OCI-LY3 (cell line): ENCODE measurements at regions not wholly inside any gene's neighbourhood (a gene's known extent, or its start where the extent isn't known, plus 50 kb on each side); places are given as distances from the start of the nearest gene placed in this dataset.

Source experiments
- EZH2phosphoT487 ChIP-seq: fragments of 200-600 bp; shearing (Covaris generic); IDR thresholded peaks from 2 replicates; pipeline ENCODE4 v1.6.1; 2018; ENCODE audit warnings: antibody characterized with exemption, mixed run types, low read depth
- TF ChIP-seq, protein P1 (sequence below): fragments of 200-600, 300-600 bp; sonication (generic); IDR thresholded peaks from 2 replicates; pipeline ENCODE4 v1.5.1; 2014; ENCODE audit warnings: antibody characterized with exemption, low read length, low read depth

- TF ChIP-seq, protein P1, sequence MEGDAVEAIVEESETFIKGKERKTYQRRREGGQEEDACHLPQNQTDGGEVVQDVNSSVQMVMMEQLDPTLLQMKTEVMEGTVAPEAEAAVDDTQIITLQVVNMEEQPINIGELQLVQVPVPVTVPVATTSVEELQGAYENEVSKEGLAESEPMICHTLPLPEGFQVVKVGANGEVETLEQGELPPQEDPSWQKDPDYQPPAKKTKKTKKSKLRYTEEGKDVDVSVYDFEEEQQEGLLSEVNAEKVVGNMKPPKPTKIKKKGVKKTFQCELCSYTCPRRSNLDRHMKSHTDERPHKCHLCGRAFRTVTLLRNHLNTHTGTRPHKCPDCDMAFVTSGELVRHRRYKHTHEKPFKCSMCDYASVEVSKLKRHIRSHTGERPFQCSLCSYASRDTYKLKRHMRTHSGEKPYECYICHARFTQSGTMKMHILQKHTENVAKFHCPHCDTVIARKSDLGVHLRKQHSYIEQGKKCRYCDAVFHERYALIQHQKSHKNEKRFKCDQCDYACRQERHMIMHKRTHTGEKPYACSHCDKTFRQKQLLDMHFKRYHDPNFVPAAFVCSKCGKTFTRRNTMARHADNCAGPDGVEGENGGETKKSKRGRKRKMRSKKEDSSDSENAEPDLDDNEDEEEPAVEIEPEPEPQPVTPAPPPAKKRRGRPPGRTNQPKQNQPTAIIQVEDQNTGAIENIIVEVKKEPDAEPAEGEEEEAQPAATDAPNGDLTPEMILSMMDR = no peak
- TF ChIP-seq EZH2phosphoT487 = no peak
These were observed 244.2 kb upstream of the GRID2 start for GRCh38 chr4:92059615-92060014.
